DMS79 (cell line): ENCODE measurements at regions not wholly inside any gene's neighbourhood (a gene's known extent, or its start where the extent isn't known, plus 50 kb on each side); places are given as distances from the start of the nearest gene placed in this dataset.

Experiments
- DNase-seq: peaks from one replicate; lab custom pipeline; 2025; lab: John Stamatoyannopoulos, UW

DNA sequence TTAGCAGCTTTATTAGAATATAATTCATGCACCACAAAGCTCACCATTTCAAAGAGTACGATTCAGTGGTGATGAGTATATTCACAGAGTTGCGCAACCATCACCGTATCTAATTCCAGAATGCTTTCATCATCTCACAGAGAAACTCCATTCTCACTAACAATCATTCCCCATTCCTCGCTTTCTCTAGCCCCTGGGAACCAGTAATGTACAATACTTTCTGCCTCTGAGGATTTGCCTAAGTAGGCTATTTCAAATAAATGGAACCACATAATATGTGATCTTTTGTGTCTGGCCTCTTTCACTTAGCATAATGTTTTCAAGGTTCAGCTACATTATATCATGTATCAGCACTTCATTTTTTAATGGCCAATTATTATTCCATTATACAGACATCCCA is 145.1 kb upstream of the ADAMTS16 start:
- no peak for DNase-seq

DNA sequence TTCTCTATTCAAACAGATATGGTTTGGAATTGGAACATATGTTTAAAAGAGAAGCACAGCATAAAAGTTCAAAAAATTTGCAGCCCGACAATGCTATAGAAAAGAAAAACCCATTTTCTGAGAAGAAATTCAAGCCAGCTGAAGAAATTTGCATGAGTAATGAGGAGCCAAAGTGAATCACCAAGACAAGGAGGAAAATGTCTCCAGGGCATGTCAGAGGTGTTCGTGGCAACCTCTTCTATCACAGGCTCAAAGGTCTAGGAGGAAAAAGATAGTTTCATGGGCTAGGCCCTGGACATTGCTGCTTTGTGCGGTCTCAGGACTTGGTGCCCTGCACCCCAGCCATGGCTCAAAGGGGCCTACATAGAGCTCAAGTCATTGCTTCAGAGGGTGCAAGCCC is 134.8 kb upstream of the ADAMTS16 start:
- DNase-seq = no peak

DNA sequence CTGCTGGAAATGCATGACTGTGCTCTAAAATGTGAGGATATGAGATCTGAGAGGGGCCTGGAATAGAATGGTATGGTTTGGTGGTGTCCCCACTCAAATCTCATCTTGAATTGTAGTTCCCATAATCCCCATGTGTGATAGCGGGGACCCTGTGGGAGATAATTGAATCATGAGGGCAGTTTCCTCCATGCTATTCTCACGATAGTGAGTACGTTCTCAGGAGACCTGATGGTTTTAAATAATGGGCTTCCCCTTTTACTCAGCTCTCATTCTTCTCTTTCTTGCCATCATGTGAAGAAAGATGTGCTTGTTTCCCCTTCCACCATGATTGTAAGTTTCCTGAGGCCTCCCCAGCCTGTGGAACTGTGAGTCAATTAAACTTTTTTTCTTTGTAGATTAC is 133.6 kb upstream of the ADAMTS16 start:
- no peak for DNase-seq

DNA sequence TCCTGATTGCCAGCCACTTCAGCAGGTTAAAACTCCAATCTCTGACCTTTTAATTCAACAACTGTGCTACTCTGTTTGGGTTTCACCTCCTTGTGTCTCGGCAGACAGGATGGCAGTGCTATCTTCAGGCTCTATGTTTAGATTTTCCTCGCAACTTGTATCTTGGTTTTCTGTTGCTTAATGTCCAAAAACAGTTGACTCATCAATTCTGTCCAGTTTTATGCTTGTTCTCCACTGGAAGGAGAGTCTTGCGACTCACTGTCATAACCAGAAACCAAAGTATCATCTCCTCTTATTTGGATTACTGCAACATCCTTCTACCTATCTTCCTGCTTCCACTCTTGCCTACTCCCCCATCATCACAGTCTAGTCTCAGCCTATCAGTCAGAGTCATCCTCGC is 130.9 kb upstream of the ADAMTS16 start:
- no peak for DNase-seq

DNA sequence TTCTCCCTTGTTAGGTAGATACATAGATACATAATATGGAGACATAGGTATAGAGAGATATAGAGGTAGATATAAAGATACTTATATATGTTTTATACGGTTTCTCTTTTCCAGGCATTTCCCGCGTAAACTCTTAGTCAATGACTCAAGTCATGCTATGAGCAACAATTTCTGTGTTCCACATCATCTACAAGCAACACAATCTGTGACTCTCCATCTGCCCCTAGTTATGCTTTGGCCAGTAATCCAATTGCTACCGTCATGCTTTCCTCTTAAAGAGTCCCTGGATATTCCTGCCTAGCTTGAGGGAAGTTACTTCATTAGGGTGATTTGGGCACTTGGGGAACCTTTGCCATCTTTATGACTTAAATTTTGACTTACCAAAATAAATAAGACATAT is 129.0 kb upstream of the ADAMTS16 start:
- DNase-seq = no peak

DNA sequence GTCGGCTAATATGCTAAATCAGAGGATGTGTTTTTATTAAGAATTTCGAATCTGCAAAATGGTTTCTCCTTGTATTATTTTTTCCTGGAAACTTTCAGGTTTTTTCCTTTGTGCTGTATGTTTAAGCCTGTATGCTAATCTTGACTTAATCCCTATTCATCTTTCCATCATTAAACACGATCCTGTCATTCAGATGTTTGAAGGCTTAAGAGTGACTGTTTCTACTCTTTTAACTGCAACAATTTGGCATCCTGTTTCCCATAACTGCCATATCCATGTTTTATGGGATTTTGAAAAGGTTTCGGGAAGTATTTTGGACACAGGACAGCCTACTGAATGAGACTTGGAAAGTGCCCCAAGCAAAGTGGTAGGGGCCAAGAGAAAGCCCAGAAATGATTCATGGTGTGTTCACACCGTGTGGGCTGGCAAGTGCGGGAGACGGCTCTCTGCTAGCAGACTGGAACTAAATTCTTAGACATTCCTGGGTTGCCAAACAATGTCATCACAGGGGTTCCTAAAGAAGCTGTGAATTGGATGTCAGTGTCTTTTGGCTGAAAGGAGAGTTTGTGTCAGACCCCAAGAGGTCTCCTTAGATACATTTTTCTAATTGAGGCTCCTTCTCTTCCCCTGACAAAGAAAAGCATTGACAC is 125.4 kb upstream of the ADAMTS16 start:
- no peak for DNase-seq

DNA sequence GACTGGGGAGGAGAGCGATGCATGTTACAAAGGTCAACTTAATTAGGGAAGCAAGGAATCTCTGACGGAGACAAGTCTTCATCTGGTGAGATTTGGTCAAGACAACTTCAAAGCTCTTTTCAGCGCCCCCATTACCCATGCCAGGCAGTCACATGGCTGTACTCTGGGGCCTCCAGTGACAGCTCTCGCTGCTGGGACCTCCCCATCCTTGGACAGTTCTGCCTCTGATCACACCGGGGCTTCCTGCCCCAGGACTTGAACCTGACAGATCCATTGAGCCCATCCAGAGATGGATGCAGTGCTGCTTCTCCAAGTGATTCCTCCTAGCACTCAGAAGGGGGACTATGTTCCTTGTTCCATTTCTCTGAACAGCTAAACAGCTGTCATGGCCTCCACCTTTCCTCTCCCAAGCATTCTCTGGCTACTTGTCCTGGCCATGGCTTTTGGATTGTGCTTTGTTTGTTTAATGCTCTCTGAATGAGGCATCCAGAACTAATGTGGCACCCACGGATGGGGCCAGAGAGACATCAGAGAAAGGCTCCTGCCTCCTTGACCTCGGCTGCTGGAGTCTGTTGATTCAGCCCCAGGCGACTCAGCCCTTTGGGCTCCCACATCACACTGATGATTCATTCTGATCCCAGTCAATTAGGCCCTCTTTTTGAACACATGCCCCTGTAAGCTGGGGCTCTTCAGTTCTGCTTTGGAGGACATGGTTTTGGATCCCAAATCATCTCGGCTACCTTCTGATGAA is 122.1 kb upstream of the ADAMTS16 start:
- DNase-seq = no peak

DNA sequence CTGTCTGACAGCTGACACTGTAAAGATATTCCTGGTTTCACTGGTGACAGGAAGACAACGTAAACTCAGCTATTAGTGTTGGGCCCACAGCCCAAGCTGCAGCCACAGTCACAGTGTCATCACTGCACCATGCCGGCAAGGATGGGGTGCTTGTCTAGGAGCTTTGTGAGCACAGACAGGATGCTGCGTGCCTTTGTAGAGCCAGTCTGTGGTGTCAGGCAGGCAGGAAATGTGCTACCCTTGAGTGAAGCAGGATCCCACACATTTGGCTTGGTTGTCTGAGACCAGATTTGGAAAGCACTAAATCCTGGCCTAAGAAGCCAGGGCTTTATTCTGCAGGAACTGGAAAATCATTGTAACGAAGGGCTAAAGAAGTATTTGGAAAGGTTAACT is 121.6 kb upstream of the ADAMTS16 start:
- no peak for DNase-seq

DNA sequence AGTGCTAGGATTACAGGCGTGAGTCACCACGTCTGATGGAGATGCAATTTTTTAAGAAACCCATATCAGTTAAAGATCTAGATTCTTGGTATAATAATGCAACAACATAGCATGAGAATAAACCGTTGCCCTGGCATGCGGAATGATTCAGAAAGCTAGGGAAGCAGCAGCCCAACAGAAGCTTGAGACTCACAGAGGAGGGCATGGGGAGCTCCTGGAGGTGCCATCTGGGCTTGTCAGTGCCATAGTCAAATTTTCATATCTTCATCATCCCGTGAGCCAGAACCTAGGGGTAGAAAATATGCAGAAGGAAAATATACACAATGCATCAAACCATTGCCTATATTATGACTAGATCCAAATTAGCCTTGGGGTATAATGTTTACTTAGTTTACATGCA is 118.7 kb upstream of the ADAMTS16 start:
- no peak for DNase-seq

DNA sequence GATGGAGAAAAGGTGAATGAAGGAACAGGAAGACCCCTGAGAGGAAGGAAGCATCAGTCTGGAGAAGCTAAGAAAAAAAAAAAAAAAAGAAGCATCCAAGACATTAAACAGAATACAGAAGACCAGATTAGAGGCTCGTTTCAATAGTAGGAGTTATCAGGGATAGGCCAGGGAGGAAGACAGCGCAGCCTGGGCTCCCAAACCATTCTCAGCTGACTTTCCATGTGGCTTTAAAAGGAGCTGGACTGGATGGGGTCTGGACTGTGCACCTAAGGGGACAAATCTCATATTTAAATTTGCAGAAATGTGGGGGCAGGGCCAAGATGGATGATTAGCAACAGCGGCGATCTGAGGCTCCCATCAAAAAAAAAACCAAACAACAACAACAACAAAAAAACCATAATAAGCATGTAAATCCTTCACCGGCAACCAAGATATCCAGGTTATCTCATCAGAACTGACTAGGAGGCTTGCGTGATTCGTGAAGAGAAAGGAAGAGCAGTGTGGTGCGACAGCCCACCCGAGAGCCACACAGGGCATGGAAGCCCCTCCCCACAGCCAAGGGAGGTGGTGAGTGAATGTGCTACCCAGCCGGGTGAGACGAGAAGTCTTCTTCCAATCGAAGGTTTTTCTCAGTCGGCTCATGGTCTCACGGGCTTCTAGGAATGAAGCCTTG is 114.9 kb upstream of the ADAMTS16 start:
- DNase-seq = no peak

DNA sequence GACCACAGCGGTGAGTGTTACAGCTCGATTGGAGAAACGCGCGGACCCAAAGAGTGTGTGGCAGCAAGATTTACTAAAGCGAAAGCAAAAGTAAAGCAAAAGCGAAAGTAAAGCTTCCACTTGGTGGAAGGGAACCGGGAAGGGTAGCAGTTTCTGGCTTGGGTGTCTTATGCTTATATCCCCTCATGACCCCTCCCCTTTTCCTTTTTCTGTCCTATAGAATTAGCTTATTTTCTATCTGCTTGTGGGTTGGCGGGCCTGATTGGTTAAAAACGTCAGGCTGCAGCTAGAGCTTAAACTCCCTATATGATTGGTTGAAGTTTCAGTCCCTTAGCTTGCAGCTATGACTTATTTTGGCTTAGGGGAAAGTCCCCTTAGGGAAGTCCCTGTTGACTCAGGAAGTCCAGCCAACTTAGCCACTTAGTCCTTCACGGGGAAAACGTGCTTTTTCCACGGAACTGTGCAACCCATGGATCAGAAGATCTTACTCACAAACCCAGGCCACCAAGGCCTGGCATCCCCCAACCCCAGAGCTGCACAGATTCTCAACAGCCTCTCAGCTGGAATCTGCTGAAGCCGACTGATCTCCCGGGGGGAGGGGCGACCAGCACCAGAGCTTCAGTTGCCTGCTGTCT is 114.2 kb upstream of the ADAMTS16 start:
- peak; percentile 54 for DNase-seq

DNA sequence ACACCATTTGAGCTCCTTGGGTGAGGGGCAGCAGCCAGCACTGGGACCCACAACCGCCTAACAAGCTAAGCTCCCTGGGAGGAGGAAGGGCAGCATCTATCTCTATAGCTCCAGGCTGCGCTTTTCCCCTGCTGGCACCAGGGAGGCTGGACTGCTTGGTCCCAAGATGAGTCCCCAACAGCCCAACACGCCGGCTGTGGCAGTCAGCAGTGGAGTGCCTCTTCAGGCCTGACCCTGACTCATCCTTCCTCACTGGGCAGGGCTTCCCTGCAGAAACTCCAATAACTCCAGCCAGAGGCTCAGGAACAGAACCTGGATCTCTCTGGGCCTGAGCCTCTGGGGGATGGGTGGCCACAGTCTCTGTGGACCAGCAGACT is 113.7 kb upstream of the ADAMTS16 start:
- DNase-seq = no peak

DNA sequence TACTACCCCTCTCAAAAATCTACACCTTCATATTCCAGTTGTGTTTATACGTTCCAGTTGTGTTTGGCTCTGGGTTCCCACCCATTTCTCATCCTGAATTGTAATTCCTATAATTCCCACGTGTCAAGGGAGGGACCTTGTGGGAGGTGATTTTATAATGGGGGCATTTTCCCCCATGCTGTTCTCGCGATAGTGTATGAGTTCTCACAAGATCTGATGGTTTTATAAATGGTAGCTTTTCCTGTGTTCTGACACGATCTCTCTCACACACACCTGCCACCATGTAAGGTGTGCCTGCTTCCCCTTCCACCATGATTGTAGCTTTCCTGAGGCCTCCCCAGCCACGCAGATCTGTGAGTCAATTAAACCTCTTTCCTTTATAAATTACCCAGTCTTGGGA is 108.5 kb upstream of the ADAMTS16 start:
- DNase-seq = no peak

DNA sequence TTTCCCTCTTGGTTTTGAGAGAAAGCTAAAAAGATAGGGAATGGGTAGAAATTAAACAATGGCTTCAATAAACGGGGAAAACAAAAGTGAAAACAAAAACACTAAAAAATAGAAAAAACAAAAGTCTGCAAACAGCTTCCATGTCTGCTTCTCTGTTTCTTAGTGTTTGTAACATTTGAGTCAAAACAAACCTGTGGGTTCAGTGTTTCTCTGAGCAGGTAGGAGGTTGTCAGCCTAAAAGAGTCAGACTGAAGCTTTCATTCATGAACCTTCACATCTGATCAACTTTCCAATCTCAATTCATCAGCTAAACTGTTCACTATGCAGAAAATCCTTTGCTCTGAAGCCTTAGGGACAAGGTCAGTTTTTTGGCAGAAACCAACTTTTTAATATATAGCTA is 102.5 kb upstream of the ADAMTS16 start:
- no peak for DNase-seq

DNA sequence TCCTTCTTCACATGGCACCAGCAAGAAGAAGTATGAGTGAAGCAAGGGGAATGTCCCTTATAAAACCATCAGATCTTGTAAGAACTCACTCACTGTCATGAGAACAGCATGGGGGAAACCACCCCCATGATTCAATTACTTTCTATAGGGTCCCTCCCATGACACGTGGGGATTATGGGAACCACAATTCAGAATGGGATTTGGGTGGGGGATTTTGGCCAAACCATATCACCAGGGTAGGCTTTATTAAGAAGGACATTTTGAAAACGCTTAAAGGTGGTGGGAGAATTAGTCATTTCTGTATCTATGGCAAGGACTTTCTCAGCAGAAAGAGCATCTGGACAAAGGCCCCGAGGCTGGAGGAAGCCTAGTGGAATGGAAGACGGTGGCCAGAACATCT is 100.2 kb upstream of the ADAMTS16 start:
- no peak for DNase-seq

DNA sequence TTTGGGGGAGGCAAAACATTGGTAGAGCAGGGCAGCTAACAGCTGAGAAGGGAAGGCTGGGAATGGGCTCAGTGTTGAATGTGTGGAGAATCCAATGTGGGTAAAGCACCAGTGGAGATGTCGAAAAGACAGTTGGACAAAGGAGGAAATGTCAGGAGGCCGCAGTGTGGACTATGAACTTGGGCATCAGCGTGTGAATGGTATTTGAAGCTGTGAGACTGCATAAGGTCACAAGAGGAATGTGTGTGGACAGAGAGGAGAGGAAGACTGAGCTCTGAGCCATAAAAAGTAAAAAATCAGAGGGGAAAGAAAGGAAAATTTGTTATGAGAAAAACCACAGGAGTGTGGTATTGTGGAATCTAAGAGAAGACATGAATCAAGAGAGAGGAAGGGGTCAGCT is 99.4 kb upstream of the ADAMTS16 start:
- no peak for DNase-seq

DNA sequence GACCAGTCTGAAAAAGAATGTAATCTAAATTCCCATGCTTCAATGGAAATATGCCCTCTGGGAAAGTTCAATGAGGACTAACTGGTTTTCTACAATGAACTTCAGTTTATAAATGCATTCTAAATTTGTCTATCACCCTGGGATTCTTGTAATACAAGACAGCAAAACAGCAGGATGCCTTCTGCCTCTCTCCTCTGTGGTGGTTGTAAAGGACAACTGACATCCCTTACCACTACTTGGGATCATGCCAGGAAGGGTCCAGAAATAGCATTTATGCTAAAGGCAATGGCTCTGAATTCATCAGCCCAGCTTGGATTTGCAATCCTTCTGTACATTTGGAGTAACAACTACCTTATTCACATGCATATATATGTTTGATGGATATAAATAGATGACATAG is 97.3 kb upstream of the ADAMTS16 start:
- DNase-seq = no peak

DNA sequence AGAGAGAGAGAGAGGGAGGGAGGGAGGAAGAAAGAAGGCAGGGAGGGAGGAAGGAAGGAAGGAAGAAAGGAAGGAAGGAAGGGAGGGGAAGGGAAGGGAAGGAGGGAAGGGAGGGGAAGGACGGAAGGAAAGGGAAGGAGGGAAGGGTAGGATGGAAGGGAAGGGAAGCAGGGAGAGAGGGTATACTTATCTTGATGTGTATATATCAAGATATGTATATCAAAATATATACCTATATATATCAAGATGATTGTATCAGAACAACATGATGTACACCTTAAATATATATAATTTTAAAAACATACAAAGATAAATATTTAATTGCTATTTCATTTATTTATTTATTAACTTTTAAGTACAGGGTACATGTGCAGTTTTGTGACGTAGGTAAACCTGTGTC is 96.8 kb upstream of the ADAMTS16 start:
- DNase-seq = no peak

DNA sequence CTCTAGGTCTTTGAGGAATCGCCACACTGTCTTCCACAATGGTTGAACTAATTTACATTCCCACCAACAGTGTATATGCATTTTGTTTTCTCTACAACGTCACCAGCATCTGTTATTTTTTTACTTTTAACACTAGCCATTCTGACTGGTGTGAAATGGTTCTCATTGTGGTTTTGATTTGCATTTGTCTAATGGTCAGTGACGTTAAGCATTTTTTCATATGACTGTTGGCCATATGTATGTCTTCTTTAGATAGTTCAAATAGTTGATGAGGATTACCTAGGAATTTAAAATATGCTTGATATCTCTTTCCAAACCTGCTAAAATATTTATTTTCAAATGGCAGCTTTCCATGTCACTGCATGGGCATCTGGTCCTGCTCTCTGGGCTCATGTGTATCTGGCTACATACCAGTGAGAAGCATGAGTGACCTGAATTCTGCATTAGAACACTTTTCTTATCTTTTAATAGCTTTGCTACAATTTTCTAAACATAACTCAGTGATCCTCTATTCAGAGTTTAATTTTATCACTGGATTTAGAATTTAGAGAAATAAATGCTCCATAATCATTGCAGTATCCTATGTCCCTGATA is 95.8 kb upstream of the ADAMTS16 start:
- no peak for DNase-seq

DNA sequence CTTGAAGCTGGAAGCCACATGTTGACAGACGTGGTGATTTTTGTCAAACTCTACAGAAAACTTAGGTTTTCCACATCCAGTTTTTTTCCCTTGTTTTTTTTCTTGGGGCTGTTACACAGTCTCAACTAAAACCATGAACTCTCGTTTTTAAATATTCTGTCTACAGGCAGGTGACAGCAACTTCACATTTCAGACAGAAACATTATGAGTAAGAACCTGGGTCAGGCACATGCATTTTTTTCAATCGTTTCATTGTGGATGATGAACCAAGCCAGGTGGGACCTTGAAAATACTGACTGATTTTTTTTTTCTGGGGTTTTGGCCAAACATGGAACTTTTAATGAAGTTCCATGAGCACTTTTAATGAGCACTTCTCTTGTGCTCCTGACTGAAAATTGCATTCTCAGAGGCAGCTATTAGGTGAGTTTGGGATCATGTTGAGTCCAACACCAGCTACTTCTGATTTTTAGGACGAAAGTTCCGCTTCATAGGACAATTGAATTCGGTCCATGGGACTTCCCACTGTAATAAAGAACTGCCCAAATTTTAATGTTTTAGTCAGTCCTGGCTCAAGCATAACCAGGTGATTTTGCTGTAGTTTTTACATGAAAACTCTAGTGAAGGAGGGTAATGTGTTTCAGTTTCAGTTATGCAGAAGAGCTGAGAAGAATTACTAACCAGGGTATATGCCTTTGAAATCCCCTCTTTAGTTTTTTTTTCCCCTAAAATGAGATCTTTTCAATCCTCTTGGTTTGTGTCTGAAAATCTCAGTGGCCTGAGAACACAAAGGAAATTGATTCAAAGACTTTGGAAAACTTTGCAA is 93.2 kb upstream of the ADAMTS16 start:
- no peak for DNase-seq

DNA sequence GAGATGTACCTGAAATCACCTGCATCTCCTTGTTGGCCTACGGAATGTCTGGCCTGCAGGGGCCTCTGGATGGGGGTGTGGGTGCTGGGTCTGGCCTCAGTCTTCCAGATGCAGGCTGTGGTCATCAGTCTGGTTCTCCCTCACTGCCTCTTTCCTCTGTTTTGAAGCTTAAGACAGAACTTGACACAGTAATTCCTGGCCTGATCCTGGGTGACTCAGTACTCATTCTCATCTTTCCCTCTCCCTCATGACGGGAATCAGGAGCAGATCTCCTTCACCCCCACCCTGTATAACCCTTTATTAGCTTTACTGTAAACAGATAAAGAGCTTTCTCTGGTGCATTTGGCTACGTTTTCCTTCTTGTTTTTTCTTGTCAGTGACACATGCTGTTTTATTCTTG is 89.3 kb upstream of the ADAMTS16 start:
- DNase-seq = no peak

DNA sequence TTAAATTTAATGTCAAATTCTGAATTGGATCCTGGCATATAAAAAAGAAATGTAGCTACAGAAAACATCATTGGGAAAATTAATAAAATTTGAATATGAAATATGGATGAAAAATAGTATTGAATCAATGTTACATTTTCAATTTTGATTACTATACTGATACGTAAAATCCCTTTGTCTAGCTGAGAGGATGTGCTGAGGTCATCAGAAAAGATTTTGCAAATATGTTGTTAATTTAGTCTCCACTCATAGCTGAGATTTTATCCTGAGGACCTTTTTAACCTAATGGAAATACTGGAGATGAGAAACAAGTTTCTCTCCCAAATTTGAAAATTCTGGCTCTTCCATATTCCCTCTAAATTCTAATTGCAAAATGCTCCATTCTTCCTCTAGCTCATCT is 84.4 kb upstream of the ADAMTS16 start:
- DNase-seq = no peak
